ENCODE measurements at regions not wholly inside any gene's neighbourhood (a gene's known extent, or its start where the extent isn't known, plus 50 kb on each side); places are given as distances from the start of the nearest gene placed in this dataset.
A peak's percentile ranks its signal among the peaks of the same experiment; 100 is the strongest.

DNA sequence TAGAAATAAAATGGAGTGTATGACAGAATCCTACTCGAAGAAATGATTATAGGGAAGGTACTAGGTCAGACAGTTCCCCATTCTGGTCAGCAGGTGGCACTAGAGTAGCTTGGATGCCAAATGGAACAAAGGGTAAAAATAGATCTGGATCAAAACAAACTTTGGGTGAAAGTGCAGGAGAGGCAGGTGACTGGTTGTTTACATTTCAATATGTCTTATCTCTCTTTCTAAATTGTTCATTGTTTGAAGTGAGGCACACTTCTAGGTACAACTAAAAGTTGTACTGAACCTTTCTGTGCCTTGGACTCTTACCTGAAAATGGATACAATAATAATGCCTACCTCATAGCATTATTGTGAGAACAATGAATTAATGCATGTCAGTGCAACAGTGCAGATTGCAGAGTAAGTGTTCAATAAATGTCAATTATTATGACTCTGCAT, 62.0 kb upstream of the OSBPL8 start:
- Mint-ChIP-seq H3K9me3 (no peaks in the 10 kb centered on the region), H3K4me1 (peaks cover 11% of the 10 kb centered on the region), H3K4me3 (no peak overlapping the region), H3K27ac (no peak overlapping the region), H3K27me3 (ENCODE audit: insufficient read depth, low read depth) (peaks cover 2% of the 10 kb centered on the region), H3K36me3 (no peaks in the 10 kb centered on the region)
- Histone ChIP-seq H3K36me3 (no peaks in the 10 kb centered on the region), H3K27me3 (no peaks in the 10 kb centered on the region), H3K79me2 (ENCODE audit: low read depth) (no peaks in the 10 kb centered on the region), H3K4me2 (no peak overlapping the region), H3K9me3 (ENCODE audit: low read depth) (no peaks in the 10 kb centered on the region), H3K27ac (no peak overlapping the region), H3F3A (ENCODE audit: low read depth) (no peaks in the 10 kb centered on the region), H4K20me1 (ENCODE audit: low read depth) (no peaks in the 10 kb centered on the region), H3K4me3 (no peak overlapping the region), H3K9ac (no peak overlapping the region), H2AFZ (replicated peaks) (no peak overlapping the region), H3K4me1 (peaks cover 8% of the 10 kb centered on the region)
- DNase-seq (ENCODE audit: low spot score): peak; percentile 75
- no peak for TF ChIP-seq EZH2phosphoT487 (IDR thresholded peaks at IDR 0.05)
- TF ChIP-seq, protein P1, sequence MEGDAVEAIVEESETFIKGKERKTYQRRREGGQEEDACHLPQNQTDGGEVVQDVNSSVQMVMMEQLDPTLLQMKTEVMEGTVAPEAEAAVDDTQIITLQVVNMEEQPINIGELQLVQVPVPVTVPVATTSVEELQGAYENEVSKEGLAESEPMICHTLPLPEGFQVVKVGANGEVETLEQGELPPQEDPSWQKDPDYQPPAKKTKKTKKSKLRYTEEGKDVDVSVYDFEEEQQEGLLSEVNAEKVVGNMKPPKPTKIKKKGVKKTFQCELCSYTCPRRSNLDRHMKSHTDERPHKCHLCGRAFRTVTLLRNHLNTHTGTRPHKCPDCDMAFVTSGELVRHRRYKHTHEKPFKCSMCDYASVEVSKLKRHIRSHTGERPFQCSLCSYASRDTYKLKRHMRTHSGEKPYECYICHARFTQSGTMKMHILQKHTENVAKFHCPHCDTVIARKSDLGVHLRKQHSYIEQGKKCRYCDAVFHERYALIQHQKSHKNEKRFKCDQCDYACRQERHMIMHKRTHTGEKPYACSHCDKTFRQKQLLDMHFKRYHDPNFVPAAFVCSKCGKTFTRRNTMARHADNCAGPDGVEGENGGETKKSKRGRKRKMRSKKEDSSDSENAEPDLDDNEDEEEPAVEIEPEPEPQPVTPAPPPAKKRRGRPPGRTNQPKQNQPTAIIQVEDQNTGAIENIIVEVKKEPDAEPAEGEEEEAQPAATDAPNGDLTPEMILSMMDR (IDR thresholded peaks at IDR 0.05): peak; percentile 98

DNA sequence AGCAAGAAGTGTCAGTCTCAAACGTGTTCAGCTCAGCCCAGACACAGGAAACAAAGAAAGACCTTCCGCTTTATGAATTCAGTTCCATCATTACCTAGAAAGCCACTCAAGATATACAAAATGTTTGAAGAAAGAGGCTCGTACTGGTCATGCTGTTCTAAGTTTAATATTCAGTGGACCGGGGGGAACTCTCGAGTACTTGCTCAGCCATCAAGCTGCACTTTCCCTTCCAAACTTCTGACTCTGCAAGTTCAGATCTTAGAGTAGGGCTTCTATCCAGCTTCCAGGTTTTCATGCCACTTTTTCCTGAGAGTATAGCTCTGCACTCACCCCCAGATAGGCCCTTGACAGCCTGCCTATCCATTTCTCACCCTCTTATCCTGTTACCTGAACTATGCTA, 62.8 kb upstream of the OSBPL8 start:
- H3K4me1 ChIP-seq: peaks cover 8% of the 10 kb centered on the region
- no peak for DNase-seq (ENCODE audit: low spot score)
- TF ChIP-seq, protein P1 (IDR thresholded peaks at IDR 0.05): no peak
- TF ChIP-seq EZH2 (IDR thresholded peaks at IDR 0.05) (no peak), EZH2phosphoT487 (IDR thresholded peaks at IDR 0.05) (no peak)
- H2AFZ ChIP-seq (replicated peaks): peak overlapping the region; percentile 32
- no peaks in the 10 kb centered on the region for H3F3A ChIP-seq (ENCODE audit: low read depth)
- H3K4me2 ChIP-seq: no peak overlapping the region
- no peaks in the 10 kb centered on the region for H3K36me3 Mint-ChIP-seq
- peaks cover 2% of the 10 kb centered on the region for H3K27me3 Mint-ChIP-seq (ENCODE audit: insufficient read depth, low read depth)
- peaks cover 11% of the 10 kb centered on the region for H3K4me1 Mint-ChIP-seq
- H3K79me2 ChIP-seq (ENCODE audit: low read depth): no peaks in the 10 kb centered on the region
- no peak overlapping the region for H3K9ac ChIP-seq
- H3K4me3 Mint-ChIP-seq: no peak overlapping the region
- no peak overlapping the region for H3K4me3 ChIP-seq
- no peaks in the 10 kb centered on the region for H3K27me3 ChIP-seq
- H3K9me3 ChIP-seq (ENCODE audit: low read depth): no peaks in the 10 kb centered on the region
- no peaks in the 10 kb centered on the region for H3K36me3 ChIP-seq
- H3K9me3 Mint-ChIP-seq: no peaks in the 10 kb centered on the region
- H3K27ac ChIP-seq: no peak overlapping the region
- no peaks in the 10 kb centered on the region for H4K20me1 ChIP-seq (ENCODE audit: low read depth)
- peak overlapping the region; percentile 36 for H3K27ac Mint-ChIP-seq

DNA sequence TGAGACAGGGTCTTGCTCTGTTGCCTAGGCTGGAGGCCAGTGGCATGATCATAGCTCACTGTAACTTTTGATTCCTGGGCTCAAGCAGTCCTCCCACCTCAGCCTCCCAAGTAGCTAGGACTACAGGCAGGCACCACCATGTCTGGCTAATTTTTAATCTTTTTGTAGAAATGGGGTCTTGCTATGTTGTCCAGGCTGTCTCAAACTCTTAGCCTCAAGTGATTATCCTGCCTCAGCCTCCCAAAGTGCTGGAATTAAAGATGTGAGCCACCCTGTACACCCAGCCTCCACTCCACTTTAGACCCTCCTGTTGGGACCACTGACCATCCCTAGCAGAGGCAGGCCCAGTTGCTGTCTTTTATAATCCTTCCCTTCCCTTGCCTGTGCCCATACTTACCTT, 63.3 kb upstream of the OSBPL8 start:
- Histone ChIP-seq H3K9ac (no peak overlapping the region), H3K4me2 (no peak overlapping the region), H3K36me3 (no peaks in the 10 kb centered on the region), H3K79me2 (ENCODE audit: low read depth) (no peaks in the 10 kb centered on the region), H3K27me3 (no peaks in the 10 kb centered on the region), H3K4me3 (no peak overlapping the region), H4K20me1 (ENCODE audit: low read depth) (no peaks in the 10 kb centered on the region), H3F3A (ENCODE audit: low read depth) (no peaks in the 10 kb centered on the region), H3K27ac (no peak overlapping the region), H2AFZ (replicated peaks) (no peak overlapping the region), H3K4me1 (peaks cover 8% of the 10 kb centered on the region), H3K9me3 (ENCODE audit: low read depth) (no peaks in the 10 kb centered on the region)
- Mint-ChIP-seq H3K36me3 (no peaks in the 10 kb centered on the region), H3K27ac (no peak overlapping the region), H3K4me1 (peaks cover 11% of the 10 kb centered on the region), H3K27me3 (ENCODE audit: insufficient read depth, low read depth) (peaks cover 2% of the 10 kb centered on the region), H3K4me3 (no peak overlapping the region), H3K9me3 (no peaks in the 10 kb centered on the region)
- DNase-seq (ENCODE audit: low spot score): no peak
- TF ChIP-seq, protein P1 (IDR thresholded peaks at IDR 0.05): no peak
- no peak for TF ChIP-seq EZH2 (IDR thresholded peaks at IDR 0.05)
